Activated T-cell treated with anti-CD3 and anti-CD28 coated beads, Interleukin-2, amount 50 U/mL, for 4 hours (primary cell): ENCODE measurements at regions not wholly inside any gene's neighbourhood (a gene's known extent, or its start where the extent isn't known, plus 50 kb on each side); places are given as distances from the start of the nearest gene placed in this dataset.

Experiments
- ATAC-seq, 2 donors: fragments of 200-7000 bp; cut with Tn5 transposase; one replicate each; pipeline ENCODE4 v1.10.0; 2021
- DNase-seq: peaks from one replicate; pipeline ENCODE4 v3.0.0-alpha.2; 2020
- H3K27me3 Mint-ChIP-seq: one replicate; pipeline ENCODE4 v1.8.0; 2021; ENCODE audit warnings: low read depth, mixed read lengths
- H3K36me3 Mint-ChIP-seq: one replicate; pipeline ENCODE4 v1.8.0; 2022; ENCODE audit warnings: mixed read lengths; ENCODE audit not compliant: insufficient read depth
- H3K4me1 Mint-ChIP-seq: one replicate; pipeline ENCODE4 v1.8.0; 2021; ENCODE audit warnings: low read depth, mixed read lengths
- H3K4me3 Mint-ChIP-seq: one replicate; pipeline ENCODE4 v1.8.0; 2021; ENCODE audit warnings: mild to moderate bottlenecking, moderate library complexity, mixed read lengths
- H3K9me3 Mint-ChIP-seq: one replicate; pipeline ENCODE4 v1.8.0; 2021; ENCODE audit warnings: mixed read lengths

DNA sequence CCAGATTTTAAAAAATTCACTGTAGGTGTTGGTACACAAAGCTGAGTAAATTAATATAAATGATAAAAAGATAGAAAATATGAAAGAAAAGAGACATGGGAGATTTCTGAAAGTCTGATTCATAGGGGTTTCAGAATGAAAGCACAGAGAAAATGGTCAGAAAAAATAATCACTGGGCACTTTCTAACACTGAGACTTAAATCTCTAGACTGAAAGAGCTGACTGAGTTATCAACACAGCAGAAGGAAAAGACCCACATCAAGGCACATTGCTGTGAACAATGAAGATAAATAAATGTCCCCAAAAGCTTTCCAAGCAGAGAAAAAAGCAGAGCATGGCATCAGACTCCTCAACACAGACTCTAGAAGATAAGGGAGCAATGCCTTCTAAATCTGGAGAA is 277.2 kb downstream of the BCL2 start:
- Mint-ChIP-seq H3K27me3 (peaks cover 5% of the 10 kb centered on the region), H3K9me3 (peaks cover 13% of the 10 kb centered on the region), H3K4me3 (no peak overlapping the region), H3K36me3 (no peaks in the 10 kb centered on the region), H3K4me1 (peaks cover 14% of the 10 kb centered on the region)
- ATAC-seq (no peak), DNase-seq (no peak)

DNA sequence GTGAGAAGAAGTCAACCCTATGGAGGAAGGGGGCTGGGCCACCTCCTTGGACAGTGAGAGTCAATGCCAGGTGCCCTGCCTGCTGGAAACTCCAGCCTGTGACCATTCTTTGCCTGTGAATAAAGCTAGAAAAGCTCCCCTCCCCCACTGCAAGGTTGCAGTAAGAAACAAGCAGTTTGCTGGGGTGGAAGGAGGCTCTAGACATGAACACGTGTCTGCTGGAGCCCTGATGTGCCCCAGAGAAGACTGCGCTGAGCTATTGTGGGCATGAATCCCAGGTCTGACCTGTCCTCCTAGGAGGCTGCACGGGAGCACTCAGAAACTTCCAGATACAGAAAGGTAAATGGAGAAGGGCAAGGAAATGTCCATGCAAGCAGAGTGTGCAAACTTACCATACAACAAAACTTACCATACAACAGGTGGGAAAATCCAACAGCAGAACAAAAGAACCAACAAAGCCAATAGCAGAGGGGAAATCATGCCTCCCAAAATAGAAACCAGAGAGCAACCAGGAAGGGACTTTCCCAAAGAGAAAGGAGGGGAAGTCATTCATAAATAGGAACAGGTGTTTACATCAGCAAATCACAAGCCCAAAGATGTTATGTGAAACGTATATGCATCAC is 278.7 kb downstream of the BCL2 start:
- ATAC-seq = peak; percentile 62 to 70

DNA sequence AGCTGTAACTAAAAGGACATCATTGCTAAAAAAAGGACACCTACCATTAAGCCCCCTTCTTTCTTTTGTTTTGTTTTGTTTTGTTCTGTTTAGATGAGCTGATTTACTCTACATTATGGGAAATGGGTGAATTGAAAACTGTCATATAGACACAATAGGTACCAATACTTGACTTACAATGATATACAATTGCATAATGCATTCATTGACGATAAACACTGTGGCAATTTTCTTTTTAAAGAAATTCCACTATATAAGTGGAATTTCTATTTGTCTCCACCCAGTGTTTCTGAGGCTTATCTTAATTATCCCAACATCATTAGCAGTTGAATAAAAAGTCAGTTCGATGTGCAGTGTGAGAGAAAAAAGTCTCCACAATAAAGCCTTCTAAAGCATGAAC is 282.1 kb downstream of the BCL2 start:
- peaks cover 10% of the 10 kb centered on the region for H3K9me3 Mint-ChIP-seq
- H3K27me3 Mint-ChIP-seq = peaks cover 7% of the 10 kb centered on the region
- no peaks in the 10 kb centered on the region for H3K36me3 Mint-ChIP-seq
- DNase-seq = no peak
- no peak for ATAC-seq
- H3K4me3 Mint-ChIP-seq = no peak overlapping the region
- peaks cover 14% of the 10 kb centered on the region for H3K4me1 Mint-ChIP-seq

More for the DNA sequence above, 278.7 kb downstream of the BCL2 start:
- no peak overlapping the region for H3K4me3 Mint-ChIP-seq
- H3K9me3 Mint-ChIP-seq = peaks cover 13% of the 10 kb centered on the region
- peaks cover 5% of the 10 kb centered on the region for H3K27me3 Mint-ChIP-seq
- no peak for DNase-seq
- H3K4me1 Mint-ChIP-seq = peaks cover 14% of the 10 kb centered on the region
- H3K36me3 Mint-ChIP-seq = no peaks in the 10 kb centered on the region

DNA sequence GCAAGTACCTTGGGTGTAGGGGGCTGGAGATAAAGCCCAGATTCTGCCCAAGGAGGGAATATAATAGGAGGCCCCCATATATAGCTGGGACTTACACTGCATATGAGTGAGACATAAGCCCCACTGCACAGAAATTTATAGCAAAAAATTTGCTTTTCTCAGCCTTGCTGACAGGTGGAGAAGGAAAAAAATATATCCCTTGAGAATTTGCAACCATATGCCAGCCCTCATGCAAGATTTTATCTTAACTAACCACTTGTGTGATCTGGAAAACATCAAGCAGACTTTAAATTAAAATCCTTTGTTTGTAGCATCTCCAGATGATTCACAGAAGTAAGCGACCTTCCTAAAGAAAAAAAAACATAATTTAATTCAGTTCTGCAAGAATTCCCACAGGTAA is 288.2 kb downstream of the BCL2 start:
- Mint-ChIP-seq H3K4me3 (no peak overlapping the region), H3K4me1 (no peaks in the 10 kb centered on the region), H3K27me3 (peaks cover 2% of the 10 kb centered on the region), H3K9me3 (no peaks in the 10 kb centered on the region), H3K36me3 (no peaks in the 10 kb centered on the region)
- ATAC-seq (no peak), DNase-seq (no peak)
